ENCODE measurements at regions not wholly inside any gene's neighbourhood (a gene's known extent, or its start where the extent isn't known, plus 50 kb on each side); places are given as distances from the start of the nearest gene placed in this dataset.

GRCh38 chr5:1961952-1962595 lies 79.3 kb upstream of the IRX4 start:
- TF ChIP-seq CTCF (IDR thresholded peaks at IDR 0.05; ENCODE audit: insufficient read depth, low read length, poor library complexity, severe bottlenecking) (no peak), EZH2phosphoT487 (conservative IDR thresholded peaks at IDR 0.05; ENCODE audit: low read length) (no peak)
